GM18907 (cell line): ENCODE measurements at regions not wholly inside any gene's neighbourhood (a gene's known extent, or its start where the extent isn't known, plus 50 kb on each side); places are given as distances from the start of the nearest gene placed in this dataset.

Experiments
- ATAC-seq: cut with Tn5 transposase; IDR thresholded peaks from one replicate; pipeline ENCODE4 v1.9.1; 2021; ENCODE audit warnings: mild to moderate bottlenecking, moderate library complexity; ENCODE audit not compliant: unreplicated experiment

GRCh38 chr2:5507367-5507766 lies 184.8 kb upstream of the SOX11 start:
- ATAC-seq: no peak

GRCh38 chr2:5509362-5509761 lies 182.8 kb upstream of the SOX11 start:
- no peak for ATAC-seq

GRCh38 chr2:5510082-5510481 lies 182.1 kb upstream of the SOX11 start:
- ATAC-seq: no peak

- ATAC-seq: no peak
Measured at GRCh38 chr2:5515693-5516092, 176.5 kb upstream of the SOX11 start.

GRCh38 chr2:5519286-5519685 lies 172.9 kb upstream of the SOX11 start:
- ATAC-seq: no peak

GRCh38 chr2:5520463-5520972 lies 171.7 kb upstream of the SOX11 start:
- no peak for ATAC-seq

GRCh38 chr2:5521461-5521860 lies 170.7 kb upstream of the SOX11 start:
- ATAC-seq: no peak

- ATAC-seq: no peak
Measured at GRCh38 chr2:5524551-5524950, 167.6 kb upstream of the SOX11 start.

GRCh38 chr2:5528706-5529105 lies 163.5 kb upstream of the SOX11 start:
- ATAC-seq: no peak

GRCh38 chr2:5530011-5530696 lies 162.0 kb upstream of the SOX11 start:
- ATAC-seq: no peak

- no peak for ATAC-seq
Measured at GRCh38 chr2:5535301-5535700, 156.9 kb upstream of the SOX11 start.

GRCh38 chr2:5537180-5537688 lies 154.9 kb upstream of the SOX11 start:
- ATAC-seq: no peak

GRCh38 chr2:5538313-5538712 lies 153.9 kb upstream of the SOX11 start:
- ATAC-seq: no peak

- no peak for ATAC-seq
Measured at GRCh38 chr2:5538772-5539171, 153.4 kb upstream of the SOX11 start.

GRCh38 chr2:5539282-5540165 lies 152.7 kb upstream of the SOX11 start:
- ATAC-seq: no peak

- ATAC-seq: no peak
Measured at GRCh38 chr2:5540856-5541255, 151.3 kb upstream of the SOX11 start.

- ATAC-seq: no peak
Measured at GRCh38 chr2:5544205-5544786, 147.9 kb upstream of the SOX11 start.

- no peak for ATAC-seq
Measured at GRCh38 chr2:5546181-5546580, 146.0 kb upstream of the SOX11 start.

- ATAC-seq: no peak
Measured at GRCh38 chr2:5548991-5549715, 143.0 kb upstream of the SOX11 start.

GRCh38 chr2:5549771-5550170 lies 142.4 kb upstream of the SOX11 start:
- no peak for ATAC-seq

GRCh38 chr2:5555636-5556035 lies 136.5 kb upstream of the SOX11 start:
- ATAC-seq: no peak
